WI38 (cell line): ENCODE measurements at regions not wholly inside any gene's neighbourhood (a gene's known extent, or its start where the extent isn't known, plus 50 kb on each side); places are given as distances from the start of the nearest gene placed in this dataset.

Experiments used
- H3K4me3 ChIP-seq: 2 replicates; pipeline ENCODE4 v1.5.1; 2011; ENCODE audit warnings: low read depth, mild to moderate bottlenecking, control low read depth, low read length
- CTCF ChIP-seq: IDR thresholded peaks from 2 replicates; pipeline ENCODE4 v1.5.1; 2012; ENCODE audit warnings: low read depth, mild to moderate bottlenecking, control low read depth, low read length

- no peak for TF ChIP-seq CTCF
- no peak overlapping the region for H3K4me3 ChIP-seq
These were observed 367.9 kb upstream of the PROK2 start for GRCh38 chr3:72152551-72153476.

DNA sequence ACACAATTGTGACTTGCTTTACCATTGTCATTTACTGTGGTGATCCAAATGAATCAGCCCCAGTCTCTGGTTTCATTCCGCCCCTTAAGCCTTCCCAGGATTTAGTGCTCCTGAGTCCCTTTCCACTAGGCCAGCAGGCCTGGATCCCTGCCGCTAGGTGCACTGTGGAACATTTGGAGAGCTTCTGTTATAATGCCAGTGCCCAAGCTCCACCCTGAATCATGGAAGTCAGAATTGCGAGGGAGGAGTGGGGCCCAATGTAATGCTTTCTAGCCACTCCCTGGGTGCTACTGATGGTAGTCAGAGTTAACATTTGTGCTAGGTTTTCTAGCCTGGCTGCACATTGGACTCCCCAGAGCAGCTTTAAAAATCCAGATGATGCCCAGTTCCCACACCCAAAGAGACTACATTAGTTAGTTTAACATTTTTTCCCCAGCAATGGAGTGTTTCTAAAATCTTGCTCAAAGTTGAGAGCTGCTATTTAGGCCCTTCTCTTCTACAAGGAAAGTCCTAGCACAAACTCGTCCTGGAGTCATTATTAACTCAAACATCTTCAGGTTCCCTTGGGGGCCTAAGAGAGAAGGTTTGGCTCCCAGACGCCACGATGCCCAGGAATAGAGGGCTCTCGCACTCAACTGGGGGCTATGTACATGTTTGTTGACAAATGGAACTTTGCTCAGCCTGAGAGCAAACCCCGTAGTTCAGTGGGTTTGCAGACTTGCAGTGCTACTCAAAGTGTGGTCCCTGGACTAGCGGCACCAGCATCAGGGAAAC lies 366.7 kb upstream of the PROK2 start:
- TF ChIP-seq CTCF, result no peak
- H3K4me3 ChIP-seq, result no peak overlapping the region

GRCh38 chr3:72150634-72151412 lies 365.9 kb upstream of the PROK2 start:
- TF ChIP-seq CTCF, result no peak
- H3K4me3 ChIP-seq, result no peak overlapping the region

DNA sequence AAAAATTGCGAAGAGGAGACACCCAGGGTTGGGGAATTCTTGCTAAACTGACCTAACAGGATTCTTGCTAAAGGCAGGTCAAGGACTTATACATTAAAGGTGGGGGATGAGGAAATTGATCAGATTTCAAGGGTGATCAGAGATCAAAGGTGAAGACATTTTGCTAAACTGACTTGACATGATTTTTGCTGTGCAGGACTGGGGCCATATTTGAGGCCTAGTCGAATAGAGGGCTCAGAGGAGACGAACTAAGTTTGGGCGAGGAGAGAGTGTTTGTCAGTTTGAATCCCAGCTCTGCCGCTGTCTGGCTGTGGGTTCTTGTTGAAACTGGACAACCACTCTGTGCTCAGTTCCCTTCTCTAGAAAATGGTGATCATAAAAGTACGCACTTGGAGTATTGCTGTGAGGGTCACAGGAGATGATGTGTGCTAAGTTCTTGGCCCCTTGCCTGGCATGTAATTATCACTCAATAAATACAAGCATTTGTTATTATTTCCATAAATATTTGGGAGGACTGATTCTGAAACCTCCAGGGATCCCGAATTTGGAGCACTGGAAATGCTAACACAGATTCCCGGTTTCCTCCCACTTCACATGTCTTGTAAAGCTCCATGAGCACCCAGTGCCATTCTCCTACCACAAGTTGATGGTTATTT lies 364.8 kb upstream of the PROK2 start:
- no peak overlapping the region for H3K4me3 ChIP-seq
- TF ChIP-seq CTCF, result no peak

DNA sequence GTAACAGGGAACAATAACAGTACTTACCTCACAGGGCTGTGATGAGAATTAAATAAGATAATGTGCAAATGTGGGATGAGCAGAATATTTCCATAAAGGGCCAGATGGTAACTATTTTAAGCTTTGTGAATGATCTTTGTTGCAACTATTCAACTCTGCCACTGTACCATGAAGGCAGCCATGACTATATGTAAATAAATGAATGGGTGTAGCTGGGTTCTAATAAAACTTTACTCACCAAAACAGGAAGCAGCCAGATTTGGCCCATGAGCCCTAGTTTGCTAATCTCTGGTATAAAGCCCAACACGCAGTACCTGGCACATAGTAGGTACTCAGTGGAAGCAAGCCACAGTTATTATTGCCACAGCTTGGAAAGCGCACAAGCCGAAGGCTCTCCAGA lies 362.7 kb upstream of the PROK2 start:
- TF ChIP-seq CTCF, result no peak
- no peak overlapping the region for H3K4me3 ChIP-seq

DNA sequence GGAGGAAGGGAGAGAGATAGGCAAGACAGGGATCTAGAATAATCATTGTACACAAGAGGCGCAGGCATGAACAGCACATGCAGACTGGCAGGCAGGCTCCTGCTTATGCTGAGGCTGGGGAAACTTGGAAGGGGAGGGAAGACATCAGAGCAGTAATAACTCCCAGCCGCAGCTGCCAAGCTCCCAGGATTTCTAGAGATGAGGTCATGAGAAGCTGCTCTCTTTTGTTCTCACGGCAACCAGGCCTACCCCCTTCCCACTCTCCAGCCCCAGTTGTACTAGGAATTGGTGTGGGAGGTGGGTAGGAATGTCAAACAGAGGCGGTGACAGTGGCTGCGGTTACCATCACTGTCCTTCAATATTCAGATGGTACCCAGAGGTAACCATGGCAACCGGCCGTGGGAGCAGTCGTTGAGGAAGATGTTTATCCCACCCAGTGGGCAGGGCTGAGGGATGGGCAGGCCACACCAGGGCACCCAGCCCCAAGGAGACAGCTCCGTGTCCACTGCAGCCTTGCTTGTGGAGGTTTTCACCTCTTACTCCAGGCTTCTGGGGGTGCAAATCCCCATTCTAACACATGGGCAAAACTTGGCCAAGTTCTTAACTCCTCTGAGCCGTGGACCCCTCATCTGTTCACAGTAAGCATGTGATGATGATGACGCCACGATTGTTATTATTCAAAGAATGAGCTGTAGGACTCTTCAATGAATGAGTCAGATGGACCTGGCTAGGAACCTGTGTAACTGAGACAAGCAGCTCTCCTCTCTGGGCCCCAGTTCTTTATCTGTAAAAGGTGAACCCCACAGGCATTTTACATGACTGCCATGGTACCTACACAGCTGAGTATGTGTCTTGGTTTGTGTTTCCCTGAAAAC lies 360.8 kb upstream of the PROK2 start:
- H3K4me3 ChIP-seq, result no peak overlapping the region
- TF ChIP-seq CTCF, result no peak
